ENCODE measurements at regions not wholly inside any gene's neighbourhood (a gene's known extent, or its start where the extent isn't known, plus 50 kb on each side); places are given as distances from the start of the nearest gene placed in this dataset.

GRCh38 chr1:230575886-230576500, 66.3 kb upstream of the COG2 start:
- TF ChIP-seq POLR2AphosphoS5 (IDR thresholded peaks at IDR 0.05), result no peak
- no peak for TF ChIP-seq CTCF (IDR thresholded peaks at IDR 0.05)
- no peak for TF ChIP-seq POLR2A (IDR thresholded peaks at IDR 0.05)
